ENCODE measurements at regions not wholly inside any gene's neighbourhood (a gene's known extent, or its start where the extent isn't known, plus 50 kb on each side); places are given as distances from the start of the nearest gene placed in this dataset.

GRCh38 chr3:22373827-22374226 lies 622.8 kb upstream of the ZNF385D start:
- no peak for TF ChIP-seq CTCF (IDR thresholded peaks at IDR 0.05)
- TF ChIP-seq POLR2A (IDR thresholded peaks at IDR 0.05), result no peak
